ENCODE measurements at regions not wholly inside any gene's neighbourhood (a gene's known extent, or its start where the extent isn't known, plus 50 kb on each side); places are given as distances from the start of the nearest gene placed in this dataset.

GRCh38 chr4:107248571-107248970 lies 212.5 kb upstream of the DKK2 start:
- no peak for DNase-seq (ENCODE audit: extremely low read depth, low read depth)

GRCh38 chr4:107247738-107248137 lies 211.6 kb upstream of the DKK2 start:
- no peak for DNase-seq (ENCODE audit: extremely low read depth, low read depth)

More at GRCh38 chr4:107248571-107248970, 212.5 kb upstream of the DKK2 start:
- TF ChIP-seq CTCF (IDR thresholded peaks at IDR 0.05; ENCODE audit: low read depth, low read length): no peak

GRCh38 chr4:107246761-107247160 lies 210.6 kb upstream of the DKK2 start:
- no peak for DNase-seq (ENCODE audit: extremely low read depth, low read depth)
- TF ChIP-seq CTCF (IDR thresholded peaks at IDR 0.05; ENCODE audit: low read depth, low read length): no peak

More at GRCh38 chr4:107247738-107248137, 211.6 kb upstream of the DKK2 start:
- TF ChIP-seq CTCF (IDR thresholded peaks at IDR 0.05; ENCODE audit: low read depth, low read length): no peak

- no peak for DNase-seq (ENCODE audit: extremely low read depth, low read depth)
- no peak for TF ChIP-seq CTCF (IDR thresholded peaks at IDR 0.05; ENCODE audit: low read depth, low read length)
Measured at GRCh38 chr4:107243141-107243781, 207.1 kb upstream of the DKK2 start.

GRCh38 chr4:107220976-107221375 lies 184.9 kb upstream of the DKK2 start:
- TF ChIP-seq CTCF (IDR thresholded peaks at IDR 0.05; ENCODE audit: low read depth, low read length): no peak
- DNase-seq (ENCODE audit: extremely low read depth, low read depth): no peak

GRCh38 chr4:107219681-107220080 lies 183.6 kb upstream of the DKK2 start:
- DNase-seq (ENCODE audit: extremely low read depth, low read depth): no peak
- no peak for TF ChIP-seq CTCF (IDR thresholded peaks at IDR 0.05; ENCODE audit: low read depth, low read length)

- DNase-seq (ENCODE audit: extremely low read depth, low read depth): no peak
- TF ChIP-seq CTCF (IDR thresholded peaks at IDR 0.05; ENCODE audit: low read depth, low read length): no peak
Measured at GRCh38 chr4:107216379-107216778, 180.3 kb upstream of the DKK2 start.

All from AG09319 (cell line).